Urothelium cell line (cell line): ENCODE measurements at regions not wholly inside any gene's neighbourhood (a gene's known extent, or its start where the extent isn't known, plus 50 kb on each side); places are given as distances from the start of the nearest gene placed in this dataset.
"Not testable (repeated sequence)": the region's sequence is repeated elsewhere in the genome, so short reads cannot be mapped to it uniquely, and the experiment has no call there.

ENCODE experiments used
- DNase-seq: peaks from one replicate; pipeline ENCODE4 v3.0.0; 2011; ENCODE audit warnings: low spot score, mixed read lengths
- FAIRE-seq: peaks from 2 replicates; lab custom pipeline; 2011; peaks lifted over from hg19 to GRCh38; lab: Jason Lieb, UNC

- FAIRE-seq (no peak), DNase-seq (no peak)
Measured at GRCh38 chr1:65581119-65581518, 160.7 kb downstream of the LEPR start.

GRCh38 chr1:65584399-65584798 lies 163.9 kb downstream of the LEPR start:
- DNase-seq (no peak), FAIRE-seq (no peak)

- FAIRE-seq, result no peak
Measured at GRCh38 chr1:65590279-65590678, 169.8 kb downstream of the LEPR start.

DNA sequence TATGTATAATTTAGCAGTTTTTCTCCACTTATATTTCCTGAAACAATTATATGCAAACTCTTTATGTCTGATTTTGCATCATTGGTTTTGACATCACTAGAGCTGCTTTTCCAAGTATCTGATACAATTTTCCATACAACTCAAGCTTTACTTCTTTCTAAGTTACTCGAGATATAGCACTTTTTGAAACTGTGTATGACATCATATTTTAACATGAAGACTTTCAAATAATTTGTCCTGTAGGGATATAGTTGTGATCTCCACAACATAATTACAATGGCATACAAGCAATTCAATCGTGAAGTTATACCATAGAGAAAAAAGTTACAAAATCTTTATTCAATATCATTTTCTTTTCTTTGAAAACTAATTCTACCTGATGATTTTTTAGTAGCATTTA lies 173.0 kb downstream of the LEPR start:
- no peak for DNase-seq
- FAIRE-seq, result no peak

More at GRCh38 chr1:65590279-65590678, 169.8 kb downstream of the LEPR start:
- DNase-seq, result no peak

DNA sequence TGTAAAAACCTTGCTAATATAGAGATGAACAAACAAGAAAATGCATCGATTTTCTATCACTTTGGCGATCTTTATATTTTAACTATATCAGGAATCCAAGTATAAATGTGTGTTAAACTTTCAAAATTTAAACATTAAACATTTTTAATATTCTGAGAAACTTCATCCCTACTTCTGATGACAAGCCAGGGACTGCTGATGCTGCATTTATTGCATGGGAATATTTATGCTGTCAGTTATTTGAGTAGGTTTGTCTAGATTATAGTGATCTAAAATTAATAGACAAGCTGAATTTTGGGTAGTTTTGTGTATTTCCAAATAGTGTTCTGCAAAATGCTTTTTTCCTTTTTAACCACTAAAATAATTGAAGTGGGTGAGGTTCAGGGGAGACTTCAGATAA lies 175.3 kb downstream of the LEPR start:
- no peak for DNase-seq
- FAIRE-seq, result no peak

- no peak for FAIRE-seq
- no peak for DNase-seq
Measured at GRCh38 chr1:65596768-65597167, 176.3 kb downstream of the LEPR start.

GRCh38 chr1:65605621-65606020 lies 185.2 kb downstream of the LEPR start:
- no peak for FAIRE-seq
- DNase-seq, result no peak

DNA sequence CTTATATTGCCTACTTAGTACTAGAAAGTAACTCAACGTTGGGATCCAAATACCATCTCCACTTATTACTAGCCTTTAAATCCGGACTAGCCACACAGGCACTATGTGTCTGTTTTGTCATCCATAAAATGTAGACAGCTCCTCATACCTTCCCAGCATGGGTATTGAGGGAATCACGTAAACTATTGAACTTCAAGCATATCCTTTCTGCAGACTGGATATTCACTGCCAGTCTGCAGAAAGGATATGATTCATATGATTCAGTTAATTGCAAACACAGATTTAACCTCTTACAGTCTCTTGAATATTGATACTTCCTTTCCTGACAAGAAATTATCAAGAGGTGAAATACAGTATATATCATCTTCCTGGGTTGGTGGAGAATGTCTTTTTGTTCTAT lies 186.0 kb downstream of the LEPR start:
- DNase-seq, result no peak
- no peak for FAIRE-seq

DNA sequence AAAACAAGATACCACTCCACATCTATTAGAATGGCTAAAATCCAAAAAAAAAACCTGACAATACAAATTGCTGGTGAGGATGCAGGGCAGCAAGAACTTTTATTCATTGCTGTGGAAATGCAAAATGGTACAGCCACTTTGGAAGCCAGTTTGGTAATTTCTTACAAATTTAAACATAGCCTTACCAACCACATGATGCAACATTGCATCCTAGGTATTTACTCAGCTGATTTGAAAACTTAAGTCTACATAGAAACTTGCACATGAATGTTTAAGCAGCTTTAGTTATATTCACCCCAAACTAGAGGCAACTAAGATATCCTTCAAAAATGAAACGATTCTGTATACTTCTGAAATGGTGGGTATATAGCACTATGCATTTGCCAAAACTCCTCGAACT lies 178.8 kb upstream of the PDE4B start:
- no peak for DNase-seq
- no peak for FAIRE-seq

GRCh38 chr1:65615859-65616258 lies 176.8 kb upstream of the PDE4B start:
- FAIRE-seq, result no peak
- no peak for DNase-seq

DNA sequence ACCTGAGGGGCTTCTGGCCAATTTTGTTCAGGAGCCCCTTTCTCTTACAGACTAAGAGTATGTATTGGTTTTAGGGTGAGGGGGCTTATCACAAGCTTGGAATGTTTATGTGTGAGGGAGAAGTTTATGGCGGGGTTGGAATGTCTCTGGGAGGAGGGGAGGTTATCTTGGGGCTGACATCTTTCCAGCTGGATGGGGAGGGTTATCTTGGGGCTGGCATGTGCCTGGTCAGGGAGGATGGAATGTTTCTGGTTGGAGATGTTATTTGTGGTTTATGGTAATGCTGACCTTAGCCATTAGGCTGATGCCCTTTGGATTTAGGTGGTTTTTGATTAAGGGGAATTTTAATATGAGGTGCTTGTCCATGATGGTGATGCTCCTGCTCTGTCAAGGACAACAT lies 171.0 kb upstream of the PDE4B start:
- FAIRE-seq, result not testable (repeated sequence)

DNA sequence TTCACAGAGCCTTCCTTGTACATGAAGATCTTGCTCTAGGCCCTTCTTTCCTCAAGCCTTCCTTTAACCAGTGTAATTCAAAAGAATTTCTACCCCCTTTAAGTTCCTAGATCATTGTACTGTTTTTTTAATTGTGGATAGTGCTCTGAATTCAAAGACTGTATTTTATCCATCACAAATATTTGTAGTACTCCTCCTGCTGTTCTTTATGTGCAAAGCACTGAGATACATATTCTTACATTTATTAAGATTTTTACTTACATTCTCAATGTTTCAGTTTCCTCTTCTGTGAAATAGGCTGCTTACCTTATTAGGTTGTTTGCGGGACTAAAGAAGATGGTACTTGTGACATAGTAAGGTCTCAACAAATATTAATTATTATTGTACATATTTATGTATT lies 168.8 kb upstream of the PDE4B start:
- FAIRE-seq, result no peak
- DNase-seq, result no peak

More for the DNA sequence above, 171.0 kb upstream of the PDE4B start:
- DNase-seq, result not testable (repeated sequence)

DNA sequence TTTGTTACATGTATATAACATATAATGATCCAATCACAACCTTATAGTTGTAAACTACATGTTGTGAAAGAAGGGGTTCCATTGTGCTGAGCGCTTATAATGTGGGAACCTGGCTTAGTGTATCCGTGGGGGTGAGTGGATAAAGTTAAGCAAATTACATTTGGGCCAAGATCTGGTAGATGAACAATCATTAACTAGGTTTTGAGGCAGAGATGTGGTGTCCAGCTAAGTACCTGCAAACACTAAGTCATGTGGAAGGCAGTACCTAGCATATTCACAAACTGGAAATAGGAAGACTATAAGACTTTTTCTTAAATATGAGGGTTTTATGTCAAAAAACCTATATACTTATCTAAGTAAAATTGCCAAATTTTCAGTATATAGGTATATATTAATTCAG lies 167.2 kb upstream of the PDE4B start:
- no peak for FAIRE-seq
- no peak for DNase-seq

DNA sequence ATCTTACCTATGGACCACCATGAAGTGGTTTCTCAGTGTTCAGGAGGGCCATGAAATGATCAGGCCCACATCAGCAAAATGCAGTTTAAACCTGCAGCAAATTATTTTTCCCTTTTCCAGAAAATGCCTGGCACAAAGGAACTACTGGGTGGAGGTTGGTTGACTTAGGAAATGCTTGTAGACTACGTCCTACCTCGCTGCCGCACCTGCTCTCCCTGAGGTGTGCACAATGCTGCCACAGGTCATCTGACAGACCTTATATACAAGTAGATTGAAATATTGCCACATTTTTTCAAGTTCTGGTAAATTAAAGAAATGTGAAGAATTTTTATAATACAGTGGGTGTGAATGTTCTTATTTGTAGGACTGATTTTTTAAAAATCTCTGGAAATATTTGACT lies 166.7 kb upstream of the PDE4B start:
- FAIRE-seq, result no peak
- no peak for DNase-seq

GRCh38 chr1:65629788-65630187 lies 162.9 kb upstream of the PDE4B start:
- FAIRE-seq (no peak), DNase-seq (no peak)

DNA sequence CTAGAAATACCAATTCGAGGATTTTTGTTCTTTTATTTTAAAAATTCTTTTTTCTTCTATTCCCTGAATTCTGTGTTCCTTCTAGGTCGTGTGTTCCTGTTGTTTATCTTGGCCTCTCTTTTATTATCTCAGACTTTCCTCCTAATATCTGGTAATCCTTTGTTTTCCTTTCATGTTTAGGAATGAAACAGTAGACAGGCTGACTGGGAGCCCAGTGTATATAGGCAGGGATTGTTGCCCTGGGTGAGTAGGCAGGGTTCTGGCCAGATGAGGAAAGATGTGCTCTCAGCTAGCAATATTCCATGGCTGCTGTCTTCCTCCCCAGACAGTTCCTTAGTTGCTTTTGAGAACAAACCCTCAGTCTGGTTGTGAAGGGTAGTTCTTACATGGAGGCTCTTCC lies 161.8 kb upstream of the PDE4B start:
- FAIRE-seq, result no peak

GRCh38 chr1:65632235-65632634 lies 160.5 kb upstream of the PDE4B start:
- FAIRE-seq (no peak), DNase-seq (no peak)

More for the DNA sequence above, 161.8 kb upstream of the PDE4B start:
- no peak for DNase-seq

- FAIRE-seq, result no peak
Measured at GRCh38 chr1:65640046-65640445, 152.6 kb upstream of the PDE4B start.

DNA sequence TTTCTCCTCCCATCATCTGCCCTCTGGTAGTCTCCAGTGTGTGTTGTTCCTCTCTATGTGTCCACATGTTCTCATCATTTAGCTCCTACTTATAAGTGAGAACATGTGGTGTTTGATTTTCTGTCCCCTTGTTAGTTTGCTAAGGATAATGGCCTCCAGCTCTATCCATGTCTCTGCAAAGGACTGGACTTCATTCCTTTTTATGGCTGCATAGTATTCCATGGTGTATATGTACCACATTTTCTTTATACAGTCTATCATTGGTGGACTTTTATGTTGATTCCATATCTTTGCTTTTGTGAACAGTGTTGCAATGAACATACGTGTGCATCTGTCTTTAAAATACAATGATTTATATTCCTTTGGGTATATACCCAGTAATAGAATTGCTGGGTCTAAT lies 143.5 kb upstream of the PDE4B start:
- not testable (repeated sequence) for FAIRE-seq

More at GRCh38 chr1:65640046-65640445, 152.6 kb upstream of the PDE4B start:
- no peak for DNase-seq

GRCh38 chr1:65650682-65651081 lies 142.0 kb upstream of the PDE4B start:
- no peak for FAIRE-seq
- no peak for DNase-seq

More for the DNA sequence above, 143.5 kb upstream of the PDE4B start:
- not testable (repeated sequence) for DNase-seq

DNA sequence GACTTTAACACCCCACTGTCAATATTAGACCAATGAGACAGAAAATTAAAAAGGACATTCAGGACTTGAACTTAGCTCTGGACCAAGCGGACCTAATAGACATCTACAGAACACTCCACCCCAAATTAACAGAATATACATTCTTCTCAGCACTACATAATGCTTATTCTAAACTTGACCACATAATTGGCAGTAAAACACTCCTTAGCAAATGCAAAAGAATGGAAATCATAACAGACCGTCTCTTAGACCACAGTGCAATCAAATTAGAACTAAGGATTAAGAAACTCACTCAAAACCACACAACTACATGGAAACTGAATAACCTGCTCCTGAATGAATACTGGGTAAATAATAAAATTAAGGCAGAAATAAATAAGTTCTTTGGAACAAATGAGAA lies 138.2 kb upstream of the PDE4B start:
- DNase-seq, FAIRE-seq: not testable (repeated sequence)

DNA sequence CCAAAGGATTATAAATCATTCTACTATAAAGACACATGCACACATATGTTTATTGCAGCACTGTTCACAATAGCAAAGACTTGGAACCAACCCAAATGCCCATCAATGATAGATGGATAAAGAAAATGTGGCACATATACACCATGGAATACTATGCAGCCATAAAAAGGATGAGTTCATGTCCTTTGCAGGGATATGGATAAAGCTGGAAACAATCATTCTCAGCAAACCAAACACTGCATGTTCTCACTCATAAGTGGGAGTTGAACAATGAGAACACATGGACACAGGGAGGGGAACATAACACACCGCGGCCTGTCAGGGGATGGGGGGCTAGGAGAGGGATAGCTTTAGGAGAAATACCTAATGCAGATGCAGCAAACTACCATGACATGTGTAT lies 135.1 kb upstream of the PDE4B start:
- not testable (repeated sequence) for DNase-seq, FAIRE-seq

- DNase-seq (no peak), FAIRE-seq (no peak)
Measured at GRCh38 chr1:65658122-65658521, 134.6 kb upstream of the PDE4B start.

DNA sequence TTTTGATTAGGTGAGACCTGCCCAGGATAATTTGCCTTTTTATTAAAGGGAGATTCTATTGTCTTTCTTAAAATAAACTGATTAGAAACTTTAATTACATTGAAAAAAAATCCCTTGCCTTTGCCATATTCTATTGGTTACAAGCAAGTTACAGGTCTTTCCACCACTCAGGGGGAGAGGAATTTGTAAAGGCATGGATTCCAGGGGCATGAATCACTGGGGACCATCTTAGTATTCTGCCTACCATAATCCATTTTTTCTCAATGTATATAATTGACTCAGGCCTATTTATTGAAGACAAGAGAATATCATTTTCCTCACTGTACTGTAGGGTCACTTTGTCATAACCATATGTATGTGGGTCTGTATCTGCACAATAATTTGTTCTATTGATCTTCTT lies 124.3 kb upstream of the PDE4B start:
- DNase-seq, result no peak
- no peak for FAIRE-seq
